ENCODE measurements at regions not wholly inside any gene's neighbourhood (a gene's known extent, or its start where the extent isn't known, plus 50 kb on each side); places are given as distances from the start of the nearest gene placed in this dataset.

DNA sequence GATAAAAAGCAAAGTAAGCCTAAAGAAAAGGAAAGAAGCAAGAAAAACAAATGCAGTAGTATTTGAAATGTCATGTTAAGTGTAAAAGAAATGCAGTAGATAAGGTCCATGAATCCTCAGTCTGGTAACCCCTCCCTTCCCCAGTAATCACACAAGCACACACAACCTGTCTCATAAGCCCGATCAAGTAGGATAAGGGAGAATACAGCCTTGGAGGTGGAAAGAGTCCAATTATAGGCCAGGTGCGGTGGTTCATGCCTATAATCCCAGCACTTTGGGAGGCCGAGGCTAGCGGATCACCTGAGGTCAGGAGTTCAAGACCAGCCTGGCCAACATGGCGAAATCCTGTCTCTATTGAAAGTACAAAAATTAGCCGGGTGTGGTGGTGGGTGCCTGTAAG lies 117.9 kb downstream of the GADD45G start:
- DNase-seq (ENCODE audit: low spot score): no peak

DNA sequence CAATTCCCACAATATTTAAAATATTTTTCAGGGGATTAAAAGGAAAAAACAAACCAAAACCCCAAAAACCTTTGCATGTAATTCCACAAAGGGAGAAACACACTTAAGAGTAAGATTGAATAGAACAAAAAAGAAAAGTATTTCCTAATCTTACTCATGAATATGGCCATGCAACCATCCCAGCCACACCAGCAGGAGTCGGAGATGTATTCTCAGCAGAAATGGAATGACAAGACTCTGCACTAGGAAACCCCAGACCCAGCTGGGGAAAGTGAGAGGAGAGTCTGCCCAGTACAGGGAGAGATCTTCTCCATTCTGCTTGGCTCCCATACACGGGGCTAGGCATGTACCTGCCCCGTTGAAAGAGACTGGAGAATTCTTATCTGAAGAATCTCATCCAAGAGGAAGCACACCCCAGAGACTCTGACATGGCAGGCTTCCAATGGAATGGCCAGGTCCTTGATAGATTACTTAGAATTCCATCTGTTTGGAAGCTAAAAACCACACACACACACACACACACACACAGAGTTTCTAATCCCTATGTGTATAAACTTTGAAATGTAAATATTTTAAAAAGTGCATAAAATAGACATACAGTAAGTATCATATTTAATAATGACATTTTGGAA lies 118.8 kb downstream of the GADD45G start:
- DNase-seq (ENCODE audit: low spot score): no peak

DNA sequence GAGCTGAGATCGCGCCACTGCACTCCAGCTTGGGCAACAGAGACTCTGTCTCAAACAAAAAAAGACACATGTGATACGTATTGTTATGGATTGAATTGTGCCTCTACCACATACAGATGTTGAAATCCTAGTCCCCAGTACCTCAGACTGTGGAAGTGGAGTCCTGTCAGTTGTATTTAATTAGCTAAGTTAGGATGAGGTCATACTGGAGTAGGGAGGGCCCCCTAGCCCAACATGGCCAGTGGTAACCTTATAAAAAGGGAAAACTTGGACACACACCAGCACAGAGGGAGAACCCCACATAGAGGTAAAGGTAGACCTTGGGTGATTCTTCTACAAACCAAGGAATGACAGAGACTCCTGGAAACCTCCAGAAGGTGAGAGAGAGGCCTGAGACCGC lies 119.8 kb downstream of the GADD45G start:
- DNase-seq (ENCODE audit: low spot score): no peak

DNA sequence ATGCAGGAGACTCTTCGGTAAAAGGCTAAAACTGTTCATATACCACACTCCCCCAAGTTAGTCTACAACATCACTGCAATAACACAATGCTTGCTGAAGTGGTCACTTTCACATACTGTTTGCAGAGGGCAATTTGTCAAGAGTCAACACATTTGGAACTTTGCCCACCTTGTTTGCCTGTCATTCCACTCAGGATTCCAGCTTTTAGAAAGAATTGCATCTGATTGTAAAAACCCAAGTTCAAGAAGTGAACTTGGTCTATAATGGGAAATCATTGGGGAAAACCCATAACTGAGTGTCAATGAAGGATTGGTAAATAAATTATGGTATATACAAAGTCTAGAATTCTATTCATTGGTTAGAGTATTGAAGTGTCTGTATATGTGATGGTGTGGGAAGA lies 120.5 kb downstream of the GADD45G start:
- DNase-seq (ENCODE audit: low spot score): no peak

DNA sequence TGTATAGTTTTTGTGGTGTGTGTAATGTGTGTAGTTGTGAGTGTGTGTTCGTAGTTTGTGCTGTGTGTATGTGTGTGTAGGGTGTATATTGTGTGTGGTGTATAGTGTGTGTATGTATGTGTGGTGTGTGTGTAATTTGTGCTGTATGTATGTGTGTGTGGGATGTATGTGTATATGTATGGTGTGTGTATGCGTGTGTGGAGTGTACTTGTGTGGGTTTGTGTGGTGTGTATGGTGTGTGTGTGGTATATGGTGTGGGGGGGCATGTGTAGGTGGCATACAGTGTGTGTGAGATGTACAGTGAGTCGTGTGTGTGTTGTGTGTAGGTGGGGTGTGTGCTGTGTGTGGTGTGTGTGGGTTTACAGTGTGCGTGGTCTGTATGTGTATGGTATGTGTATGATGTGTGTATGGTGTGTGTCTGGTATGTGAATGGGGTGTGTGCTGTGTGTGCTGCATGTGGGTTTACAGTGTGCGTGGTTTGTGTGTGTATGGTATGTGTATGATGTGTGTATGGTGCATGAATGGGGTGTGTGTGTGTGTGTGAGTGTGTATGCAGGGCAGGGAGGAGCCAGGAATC lies 125.2 kb downstream of the GADD45G start:
- no peak for DNase-seq (ENCODE audit: low spot score)

DNA sequence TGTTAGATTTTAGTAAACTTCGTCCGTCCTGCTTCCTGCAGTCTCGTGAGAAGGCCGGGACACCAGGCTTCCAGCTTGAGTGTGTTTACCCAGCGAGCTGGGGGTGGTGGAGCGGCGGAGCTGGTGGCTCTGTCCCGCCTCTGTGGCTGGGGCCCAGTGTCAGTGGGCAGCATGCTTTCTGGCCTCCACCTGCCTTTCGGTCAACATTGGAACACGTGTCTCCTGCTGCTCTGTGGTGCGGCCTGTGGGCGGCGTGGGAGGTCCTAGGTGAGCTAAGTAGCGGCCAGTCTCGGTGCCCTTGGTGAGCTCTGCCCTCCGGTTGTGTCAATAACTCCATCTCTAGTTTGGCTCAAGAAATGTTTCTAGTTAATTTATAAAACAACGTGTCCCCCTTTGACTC lies 125.9 kb downstream of the GADD45G start:
- no peak for DNase-seq (ENCODE audit: low spot score)

DNA sequence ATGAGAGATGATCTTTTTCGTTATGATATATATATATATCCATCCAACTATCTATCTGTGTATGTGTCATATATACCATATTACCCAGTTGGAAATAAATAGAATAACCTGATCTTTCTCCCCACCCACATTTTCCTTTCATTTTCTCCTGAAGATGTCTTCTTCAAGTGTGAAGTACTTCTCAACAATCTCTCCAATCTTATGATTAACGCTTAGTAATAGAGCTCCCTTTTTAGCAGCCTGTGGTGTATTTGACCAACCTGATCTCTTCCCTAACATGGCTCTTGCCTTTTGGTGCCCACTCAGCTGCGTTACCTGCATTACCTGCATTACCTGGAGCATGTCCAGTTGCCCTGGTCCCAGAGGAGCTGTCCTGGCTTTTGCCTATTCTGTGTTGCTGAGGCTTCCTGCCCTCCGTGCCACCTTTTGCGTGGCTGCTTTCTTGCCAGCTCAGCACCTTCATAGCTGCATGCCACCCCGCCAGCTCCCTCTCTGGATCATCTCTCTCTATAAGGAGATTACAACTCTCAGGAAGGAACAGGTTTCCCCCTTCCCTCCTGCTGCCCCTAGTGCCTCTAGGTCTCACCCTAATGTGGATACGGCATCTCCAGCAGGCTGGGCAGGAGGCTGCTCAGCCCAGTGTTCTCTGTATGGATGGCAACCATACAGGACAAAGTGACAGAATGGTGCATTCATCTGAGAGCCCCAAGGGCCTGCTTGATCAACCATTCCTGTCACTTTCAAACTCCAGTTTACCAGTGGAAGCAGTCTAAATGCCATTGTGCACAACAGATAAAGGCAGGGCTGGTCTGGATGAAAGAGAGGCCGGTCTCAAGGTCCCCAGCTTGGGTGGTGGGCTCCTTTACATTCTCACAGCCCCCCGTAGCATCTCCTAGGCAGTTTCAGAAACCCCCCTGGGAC lies 126.7 kb downstream of the GADD45G start:
- DNase-seq (ENCODE audit: low spot score): no peak

DNA sequence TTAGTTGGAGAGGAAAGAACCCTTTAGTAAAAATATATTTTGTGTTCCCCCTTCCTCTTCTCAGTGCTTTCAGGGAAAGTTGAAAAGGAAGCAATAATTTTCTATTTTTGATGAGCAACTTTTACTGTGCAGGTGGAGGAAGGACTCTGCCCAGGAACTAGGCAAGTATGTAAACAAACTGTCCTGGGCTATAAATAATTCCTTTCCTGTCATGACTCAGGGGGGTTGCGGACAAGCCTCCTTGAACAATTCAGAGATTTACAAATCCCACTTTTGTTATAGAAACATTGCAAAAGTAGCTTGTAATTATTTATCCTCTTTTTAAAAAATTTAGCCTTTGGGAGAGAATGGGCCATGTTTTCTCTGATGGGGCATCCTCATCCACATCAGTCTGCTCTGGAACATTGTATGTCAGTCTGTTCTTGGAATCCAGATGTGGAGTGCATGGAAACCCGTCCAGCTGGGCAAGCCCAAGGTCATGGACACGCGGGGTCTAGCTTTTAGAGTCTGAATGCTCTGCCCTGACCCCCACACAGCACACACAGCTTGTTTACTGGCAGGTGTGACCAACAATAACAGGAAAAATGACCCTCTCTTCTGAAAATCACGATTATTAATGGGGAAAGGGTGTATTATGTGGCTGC lies 127.6 kb downstream of the GADD45G start:
- no peak for DNase-seq (ENCODE audit: low spot score)

DNA sequence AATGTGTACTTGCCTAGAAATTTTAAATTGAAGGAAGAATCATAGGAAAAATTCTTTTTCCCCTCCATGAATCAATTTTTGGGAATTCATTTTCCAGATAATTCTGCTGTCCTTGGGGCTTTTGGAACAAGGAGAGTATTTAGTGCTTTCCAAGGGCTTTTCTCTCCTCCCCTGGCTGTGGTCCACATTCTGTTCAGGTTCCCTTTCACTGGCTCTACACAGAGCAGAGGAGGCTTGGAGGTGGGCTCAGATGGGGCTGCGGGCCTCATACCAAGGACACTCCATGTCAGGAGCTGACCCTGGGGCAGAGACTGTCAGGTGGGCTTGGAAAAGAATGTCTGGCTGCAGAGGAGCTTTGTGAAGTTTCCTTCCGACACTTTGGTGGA lies 128.1 kb downstream of the GADD45G start:
- DNase-seq (ENCODE audit: low spot score): no peak

DNA sequence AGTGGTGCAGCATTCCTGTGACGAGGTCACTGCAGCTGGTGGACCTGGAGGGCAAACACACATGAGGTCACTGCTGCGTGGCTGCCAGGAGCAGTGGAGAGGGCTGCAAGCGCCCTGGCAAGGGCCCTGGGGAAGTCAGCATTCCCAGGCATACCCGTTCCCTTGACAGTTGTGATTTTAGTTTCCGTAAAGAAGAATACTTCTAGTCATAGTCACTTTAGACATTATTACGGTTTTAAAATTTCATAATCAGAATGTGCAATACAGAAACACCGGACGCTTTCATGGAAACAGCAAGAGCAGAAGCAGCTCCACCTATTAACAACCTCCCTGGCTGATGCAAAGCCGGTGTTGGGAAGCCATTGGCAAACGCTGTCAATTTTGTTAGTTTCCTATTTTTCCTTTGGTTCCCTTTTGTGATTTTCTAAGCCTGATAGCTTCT lies 129.8 kb downstream of the GADD45G start:
- DNase-seq (ENCODE audit: low spot score): no peak

DNA sequence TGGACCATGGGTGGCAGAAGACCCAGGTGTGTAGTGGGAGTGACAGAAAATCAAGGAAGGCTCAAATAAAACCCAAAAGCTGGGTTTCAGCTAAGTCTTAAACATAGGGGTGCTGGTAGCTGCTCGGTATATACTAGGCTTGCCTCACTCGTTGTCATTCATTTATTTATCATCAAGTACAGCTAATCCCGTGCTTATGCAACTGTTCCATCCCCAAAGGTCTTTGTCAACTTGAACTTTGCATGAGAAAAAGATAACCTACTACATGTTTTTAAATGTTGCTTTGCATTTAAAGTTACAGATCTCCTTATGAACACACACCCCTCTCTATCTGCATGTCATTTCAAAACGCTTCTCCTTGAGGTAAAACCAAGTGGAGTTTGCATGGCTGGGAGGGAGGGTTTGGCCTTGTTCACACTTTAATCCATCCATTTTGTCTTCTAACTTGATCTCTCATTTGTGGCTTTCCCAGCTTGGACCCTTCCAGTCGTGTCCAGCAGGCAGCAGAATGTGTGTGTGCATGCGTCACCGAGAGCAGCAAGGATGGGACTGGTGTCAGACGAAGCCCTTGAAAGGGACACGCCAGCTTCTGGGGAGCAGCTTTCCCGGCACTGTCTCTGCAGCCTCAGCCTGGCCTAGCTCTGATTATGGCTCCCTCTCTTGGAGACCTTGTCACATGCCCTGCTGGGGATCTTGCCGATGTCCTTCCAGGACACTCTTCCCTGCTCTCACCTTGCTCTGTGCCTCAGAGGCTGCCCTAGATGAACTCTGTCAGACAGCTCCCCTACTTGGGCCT lies 133.5 kb downstream of the GADD45G start:
- no peak for DNase-seq (ENCODE audit: low spot score)

DNA sequence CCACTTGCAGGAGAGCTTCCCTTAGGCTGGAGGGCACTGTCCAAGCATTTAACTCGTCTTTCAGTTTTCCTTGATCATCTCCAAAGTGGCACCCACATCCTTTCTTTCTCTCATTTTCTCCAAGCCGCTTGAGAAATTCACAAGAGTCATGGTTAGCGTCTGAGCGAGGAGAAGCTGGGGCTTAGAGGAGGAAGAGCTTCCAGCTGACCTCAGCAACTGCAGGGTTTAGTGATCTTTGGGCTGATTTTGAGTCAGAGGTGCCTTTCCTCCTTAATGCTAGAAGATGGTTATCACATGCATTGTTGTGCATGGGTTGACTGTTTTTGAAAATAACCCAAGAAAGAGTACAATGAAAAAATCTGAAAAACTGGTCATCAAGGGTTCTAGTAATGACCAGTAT lies 134.7 kb downstream of the GADD45G start:
- no peak for DNase-seq (ENCODE audit: low spot score)

DNA sequence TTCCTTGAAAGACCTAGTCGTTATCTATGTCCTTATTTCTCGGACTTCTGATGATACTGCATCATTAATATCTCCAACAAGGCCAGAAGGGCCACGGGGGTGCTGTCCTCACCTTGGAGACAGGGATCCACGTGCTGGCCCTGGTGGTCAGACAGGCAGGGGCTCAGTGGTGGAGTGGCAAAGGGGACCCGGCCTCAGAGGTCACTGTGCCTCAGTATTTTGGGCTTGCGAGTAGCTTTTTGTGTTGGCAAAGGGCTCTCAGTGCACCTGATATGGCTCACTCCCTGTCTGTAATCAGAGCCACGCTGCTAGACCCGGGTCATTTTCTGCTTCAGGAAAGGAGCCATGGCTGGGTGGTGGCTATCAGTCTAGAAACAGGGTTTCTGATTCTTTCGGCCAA lies 135.1 kb downstream of the GADD45G start:
- no peak for DNase-seq (ENCODE audit: low spot score)

DNA sequence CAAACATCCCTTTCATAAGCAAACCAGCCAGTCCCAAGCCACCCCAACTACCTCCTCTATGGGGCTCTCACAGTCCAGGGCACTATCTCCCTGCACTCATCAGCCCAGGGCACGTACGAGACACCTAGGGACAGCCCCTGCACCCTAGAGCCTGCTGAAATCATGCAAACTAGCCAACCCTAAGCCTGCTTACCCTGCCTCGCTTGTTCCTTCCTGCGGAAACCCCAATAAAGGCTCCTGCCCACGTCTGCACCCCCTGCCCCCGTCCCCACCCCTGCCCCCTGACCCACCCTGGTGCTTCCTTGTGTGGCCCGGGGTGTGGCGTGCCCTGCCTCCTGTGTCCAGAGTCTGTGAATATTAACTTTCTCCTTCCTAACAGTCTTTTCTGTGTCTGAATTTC lies 135.9 kb downstream of the GADD45G start:
- no peak for DNase-seq (ENCODE audit: low spot score)

DNA sequence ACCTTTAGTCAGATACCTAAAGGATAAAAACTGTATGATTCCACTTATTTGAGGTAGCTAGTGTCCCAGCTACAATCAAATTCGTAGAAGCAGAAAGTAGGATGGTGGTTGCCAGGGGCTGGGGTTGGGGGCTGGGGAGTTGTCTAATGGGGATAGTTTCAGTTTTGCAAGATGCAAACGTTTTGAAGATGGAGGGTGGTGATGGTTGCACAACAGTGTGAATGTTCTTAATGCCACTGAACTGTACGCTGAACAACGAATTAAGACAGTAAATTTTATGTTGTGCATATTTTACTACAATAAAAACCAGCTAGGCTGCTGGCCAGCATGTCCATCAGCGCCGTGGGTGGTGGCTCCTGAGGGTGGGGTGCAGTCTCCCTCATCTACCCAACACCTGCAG lies 137.8 kb downstream of the GADD45G start:
- no peak for DNase-seq (ENCODE audit: low spot score)

DNA sequence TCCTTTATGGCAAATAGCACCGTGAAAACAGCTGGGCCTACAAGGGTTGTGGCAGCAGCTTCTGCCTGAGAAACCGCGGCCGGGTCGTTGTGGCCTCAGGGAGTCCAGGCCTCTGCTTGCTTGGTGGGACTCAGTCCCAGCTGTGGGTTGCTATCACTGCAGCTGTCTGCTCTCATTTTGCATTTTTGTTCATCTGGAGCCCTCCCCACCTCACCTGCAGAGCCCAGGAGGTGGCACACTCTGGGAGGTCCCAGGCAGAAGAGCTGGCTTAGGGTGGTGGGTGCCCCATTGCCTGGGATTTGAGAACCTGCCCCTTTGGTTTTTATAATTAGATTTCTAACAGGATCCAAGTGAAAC lies 138.4 kb downstream of the GADD45G start:
- DNase-seq (ENCODE audit: low spot score): no peak

DNA sequence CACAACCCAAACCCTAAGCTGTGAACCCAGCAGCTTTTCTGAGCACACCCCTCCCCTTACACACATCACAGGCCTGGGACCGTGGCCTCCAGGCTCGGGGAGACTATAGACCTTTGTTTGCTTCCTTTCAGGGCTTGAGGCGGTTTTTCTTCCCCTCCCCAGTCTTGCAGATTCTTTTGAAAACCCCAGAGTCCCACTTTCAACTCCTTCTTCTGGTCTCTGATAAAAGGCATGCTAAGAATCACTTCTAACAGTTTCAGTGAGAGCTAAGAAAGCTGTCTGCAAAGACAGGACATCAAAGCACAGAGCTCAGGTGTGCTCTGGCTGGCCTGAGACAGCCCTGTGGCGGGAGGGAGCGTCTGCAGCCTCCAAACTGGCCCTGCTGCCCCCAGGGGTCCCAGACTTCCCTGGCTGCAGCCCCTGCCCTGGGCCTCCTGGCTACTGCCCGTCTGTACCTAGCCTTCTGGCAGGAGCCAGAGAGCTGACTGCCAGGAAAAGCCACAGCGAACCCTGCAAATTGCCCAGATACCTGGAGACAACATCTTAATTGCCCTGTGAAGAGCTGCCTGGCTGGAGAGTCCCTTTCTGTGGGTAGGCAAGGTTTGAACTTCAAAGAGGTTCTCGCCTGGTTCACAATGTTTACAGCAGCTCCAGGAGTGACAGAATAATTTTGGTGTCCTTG lies 138.9 kb downstream of the GADD45G start:
- DNase-seq (ENCODE audit: low spot score): no peak

DNA sequence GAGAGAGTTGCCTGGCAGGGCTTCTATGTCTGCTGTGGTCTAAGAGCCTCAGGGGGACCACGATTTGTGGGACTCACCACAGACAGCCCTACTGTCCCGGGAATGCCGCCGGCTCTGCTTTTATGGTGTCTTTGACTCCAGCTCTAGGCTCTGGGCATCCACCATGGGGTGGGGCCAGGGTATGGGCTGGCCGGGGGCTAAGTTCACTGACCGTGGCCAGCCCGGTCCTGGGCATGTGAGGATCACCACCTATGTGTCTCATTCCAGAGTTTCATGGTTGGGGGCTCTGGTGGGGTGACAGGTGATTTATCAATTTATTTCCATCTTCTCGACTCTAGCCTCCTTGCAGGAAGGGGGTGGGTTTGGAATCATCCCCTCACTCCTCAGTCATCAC lies 139.4 kb downstream of the GADD45G start:
- no peak for DNase-seq (ENCODE audit: low spot score)

DNA sequence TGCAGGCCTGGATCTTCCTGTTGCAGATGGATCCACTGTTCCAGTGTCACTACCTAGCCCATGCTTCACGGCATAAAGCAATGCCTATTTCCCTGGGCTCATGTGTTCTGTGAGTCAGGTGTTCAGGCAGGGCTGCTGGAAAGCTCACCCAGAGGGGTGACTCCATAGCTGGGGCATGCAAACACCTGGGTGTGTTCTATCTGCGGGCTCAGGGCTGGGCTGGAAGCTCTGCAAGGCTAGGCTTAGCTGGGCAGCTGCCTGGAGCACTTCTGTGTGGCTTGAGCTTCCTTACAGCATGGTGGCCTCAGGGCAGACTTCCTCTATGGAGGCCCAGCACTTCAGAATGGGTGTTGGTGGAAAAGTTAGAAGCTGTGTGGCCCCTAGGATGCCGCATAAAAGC lies 139.9 kb downstream of the GADD45G start:
- no peak for DNase-seq (ENCODE audit: low spot score)

DNA sequence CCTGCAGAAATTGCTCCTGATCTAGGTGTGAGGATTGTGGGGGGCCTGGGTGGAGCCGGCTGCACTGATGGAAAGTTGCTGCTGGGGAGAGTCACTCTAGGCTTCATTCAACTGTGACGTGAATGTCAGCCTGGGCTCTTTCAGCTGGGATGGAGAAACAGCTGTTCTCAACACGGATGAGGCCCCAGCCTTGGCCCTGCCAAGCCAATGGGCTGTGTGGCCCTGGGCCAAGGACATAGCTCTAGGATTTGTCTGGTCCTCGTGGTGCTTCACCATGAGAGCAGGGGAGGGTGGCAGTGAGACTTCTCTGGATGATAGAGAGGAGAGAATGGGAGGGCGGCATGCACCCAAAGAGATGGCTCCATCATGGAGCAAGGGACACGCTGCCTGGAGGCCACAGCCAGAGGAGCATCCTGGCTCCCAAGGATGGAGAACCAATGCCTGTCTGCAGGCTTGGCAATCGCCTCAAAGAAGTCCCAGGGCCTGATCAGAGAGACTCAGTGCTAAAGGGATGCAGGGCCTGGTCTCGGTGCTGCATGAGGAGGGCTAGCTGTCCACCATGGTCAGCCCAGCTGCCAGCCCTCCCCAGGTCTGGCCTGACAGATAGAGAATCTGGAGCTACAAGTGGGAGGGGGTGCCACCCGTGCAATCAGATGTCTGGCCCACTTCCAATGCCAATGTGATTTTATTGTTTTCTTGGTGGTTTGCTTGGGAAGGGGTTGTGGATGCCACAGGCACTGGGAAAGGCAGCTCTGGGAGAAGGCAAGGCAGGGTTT lies 141.0 kb downstream of the GADD45G start:
- DNase-seq (ENCODE audit: low spot score): no peak

All from hematopoietic multipotent progenitor cell treated with erythropoietin and hydrocortisone succinate and interleukin-3 and kit ligand, for 15 days (in vitro differentiated cells).